Testis (tissue), 2 donors: ENCODE measurements at regions not wholly inside any gene's neighbourhood (a gene's known extent, or its start where the extent isn't known, plus 50 kb on each side); places are given as distances from the start of the nearest gene placed in this dataset.

Source experiments
- CTCF ChIP-seq, 3 experiments: fragments of 450-650 bp in 2 of 3; fragments of 200-600 bp in 1 of 3; sonication (generic) in 1 of 3; IDR thresholded peaks; one replicate each; pipeline ENCODE4 v1.5.1; 2016 to 2019; ENCODE audit warnings: antibody characterized with exemption in 3 of 3, mild to moderate bottlenecking in 2 of 3, moderate library complexity in 1 of 3
- POLR2A ChIP-seq: fragments of 450-650 bp; IDR thresholded peaks from one replicate; pipeline ENCODE4 v1.6.1; 2017; ENCODE audit warnings: antibody characterized with exemption, mild to moderate bottlenecking, moderate library complexity

DNA sequence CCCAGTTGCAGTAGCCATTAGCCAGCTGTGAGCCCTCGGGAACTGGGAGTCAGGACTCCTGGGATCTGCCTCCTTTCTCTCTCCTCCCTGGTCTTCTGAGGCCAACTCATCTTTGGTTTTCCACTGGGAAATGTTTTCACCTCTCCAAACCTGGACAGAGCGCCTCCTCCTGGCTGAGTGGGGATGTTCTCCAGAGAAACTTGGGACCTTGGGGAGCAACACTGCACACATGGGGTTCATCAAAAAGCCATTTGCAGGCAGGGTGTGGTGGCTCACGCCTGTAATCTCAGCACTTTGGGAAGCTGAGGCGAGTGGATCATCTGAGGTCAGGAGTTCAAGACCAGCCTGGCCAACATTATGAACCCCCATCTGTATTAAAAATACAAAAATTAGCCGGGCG, 145.4 kb downstream of the NECTIN1 start:
- TF ChIP-seq CTCF (IDR thresholded peaks at IDR 0.05) = no peak
- TF ChIP-seq POLR2A = no peak
